IPS-11a (cell line): ENCODE measurements at regions not wholly inside any gene's neighbourhood (a gene's known extent, or its start where the extent isn't known, plus 50 kb on each side); places are given as distances from the start of the nearest gene placed in this dataset.
"Not testable (repeated sequence)": the region's sequence is repeated elsewhere in the genome, so short reads cannot be mapped to it uniquely, and the experiment has no call there.

ENCODE experiments used
- H3K4me3 ChIP-seq: one replicate; pipeline ENCODE4 v1.5.1; 2013; ENCODE audit warnings: low read depth, low read length, control low read depth

GRCh38 chr14:82011460-82011859 lies 477.8 kb upstream of the SEL1L start:
- H3K4me3 ChIP-seq, result no peak overlapping the region

GRCh38 chr14:82029038-82029437 lies 495.4 kb upstream of the SEL1L start:
- H3K4me3 ChIP-seq, result no peak overlapping the region

- H3K4me3 ChIP-seq, result no peak overlapping the region
Measured at GRCh38 chr14:82035397-82035796, 501.7 kb upstream of the SEL1L start.

- H3K4me3 ChIP-seq, result not testable (repeated sequence)
Measured at GRCh38 chr14:82038066-82038465, 504.4 kb upstream of the SEL1L start.

- H3K4me3 ChIP-seq, result no peak overlapping the region
Measured at GRCh38 chr14:82045339-82045738, 511.7 kb upstream of the SEL1L start.

- H3K4me3 ChIP-seq, result no peak overlapping the region
Measured at GRCh38 chr14:82046512-82047226, 513.0 kb upstream of the SEL1L start.

GRCh38 chr14:82047777-82048470 lies 514.3 kb upstream of the SEL1L start:
- no peak overlapping the region for H3K4me3 ChIP-seq

GRCh38 chr14:82052778-82053177 lies 519.1 kb upstream of the SEL1L start:
- H3K4me3 ChIP-seq, result no peak overlapping the region

- no peak overlapping the region for H3K4me3 ChIP-seq
Measured at GRCh38 chr14:82055515-82056115, 522.0 kb upstream of the SEL1L start.

GRCh38 chr14:82060219-82060618 lies 526.6 kb upstream of the SEL1L start:
- no peak overlapping the region for H3K4me3 ChIP-seq

- H3K4me3 ChIP-seq, result no peak overlapping the region
Measured at GRCh38 chr14:82067221-82067875, 533.7 kb upstream of the SEL1L start.

- H3K4me3 ChIP-seq, result no peak overlapping the region
Measured at GRCh38 chr14:82070040-82070439, 536.4 kb upstream of the SEL1L start.

GRCh38 chr14:82070753-82071152 lies 537.1 kb upstream of the SEL1L start:
- no peak overlapping the region for H3K4me3 ChIP-seq

- H3K4me3 ChIP-seq, result no peak overlapping the region
Measured at GRCh38 chr14:82073547-82073946, 539.9 kb upstream of the SEL1L start.

- H3K4me3 ChIP-seq, result no peak overlapping the region
Measured at GRCh38 chr14:82075566-82075965, 541.9 kb upstream of the SEL1L start.

GRCh38 chr14:82079553-82079952 lies 545.9 kb upstream of the SEL1L start:
- H3K4me3 ChIP-seq, result no peak overlapping the region

- no peak overlapping the region for H3K4me3 ChIP-seq
Measured at GRCh38 chr14:82080370-82080769, 546.7 kb upstream of the SEL1L start.

GRCh38 chr14:82084813-82085212 lies 551.2 kb upstream of the SEL1L start:
- H3K4me3 ChIP-seq, result no peak overlapping the region

GRCh38 chr14:82091097-82091496 lies 557.4 kb upstream of the SEL1L start:
- no peak overlapping the region for H3K4me3 ChIP-seq

- no peak overlapping the region for H3K4me3 ChIP-seq
Measured at GRCh38 chr14:82094829-82095345, 561.2 kb upstream of the SEL1L start.

- no peak overlapping the region for H3K4me3 ChIP-seq
Measured at GRCh38 chr14:82104013-82104412, 570.4 kb upstream of the SEL1L start.
